Retinal pigment epithelial cell (primary cell): ENCODE measurements at regions not wholly inside any gene's neighbourhood (a gene's known extent, or its start where the extent isn't known, plus 50 kb on each side); places are given as distances from the start of the nearest gene placed in this dataset.

Experiments used
- DNase-seq: peaks from one replicate; pipeline ENCODE4 v3.0.0-alpha.2; 2010; ENCODE audit warnings: low read depth
- H3K4me3 ChIP-seq: 2 replicates; pipeline ENCODE4 v1.5.1; 2011; ENCODE audit warnings: mild to moderate bottlenecking, low read length, control low read depth, moderate library complexity
- TF ChIP-seq, protein P1 (sequence below): conservative IDR thresholded peaks from 2 replicates; pipeline ENCODE4 v1.5.1; 2011; ENCODE audit warnings: low read depth, low read length, control low read depth, inconsistent platforms

DNA sequence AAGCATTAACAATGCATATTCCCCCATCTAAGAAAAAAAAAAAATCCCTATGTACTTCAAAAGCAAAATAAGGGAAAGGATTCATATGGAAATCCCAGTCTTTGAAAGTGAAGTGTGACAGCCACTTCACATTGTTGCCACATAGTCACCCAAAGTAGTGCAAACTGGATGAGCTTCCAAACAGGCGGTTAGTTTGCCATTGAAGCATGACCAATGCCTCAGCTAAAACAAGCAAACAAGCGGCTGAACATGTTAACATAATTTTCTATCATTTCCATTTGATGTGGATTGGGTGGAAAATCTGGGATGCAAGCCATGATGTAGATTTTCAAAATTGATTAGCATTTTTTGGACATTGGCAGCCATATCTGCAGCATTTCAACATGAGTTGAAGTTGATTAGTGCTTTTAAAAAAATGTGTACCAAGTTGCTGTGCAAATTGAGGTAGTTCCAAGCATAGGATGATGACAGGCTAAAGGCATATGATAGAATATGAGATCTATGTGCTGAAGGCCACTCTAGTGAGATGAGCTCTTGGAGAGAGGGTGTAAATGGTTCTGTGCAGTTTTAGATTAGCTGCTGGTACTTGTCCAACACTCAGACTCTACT is 405.2 kb downstream of the NR2F2 start:
- no peak for DNase-seq
- no peak overlapping the region for H3K4me3 ChIP-seq
- TF ChIP-seq, protein P1, sequence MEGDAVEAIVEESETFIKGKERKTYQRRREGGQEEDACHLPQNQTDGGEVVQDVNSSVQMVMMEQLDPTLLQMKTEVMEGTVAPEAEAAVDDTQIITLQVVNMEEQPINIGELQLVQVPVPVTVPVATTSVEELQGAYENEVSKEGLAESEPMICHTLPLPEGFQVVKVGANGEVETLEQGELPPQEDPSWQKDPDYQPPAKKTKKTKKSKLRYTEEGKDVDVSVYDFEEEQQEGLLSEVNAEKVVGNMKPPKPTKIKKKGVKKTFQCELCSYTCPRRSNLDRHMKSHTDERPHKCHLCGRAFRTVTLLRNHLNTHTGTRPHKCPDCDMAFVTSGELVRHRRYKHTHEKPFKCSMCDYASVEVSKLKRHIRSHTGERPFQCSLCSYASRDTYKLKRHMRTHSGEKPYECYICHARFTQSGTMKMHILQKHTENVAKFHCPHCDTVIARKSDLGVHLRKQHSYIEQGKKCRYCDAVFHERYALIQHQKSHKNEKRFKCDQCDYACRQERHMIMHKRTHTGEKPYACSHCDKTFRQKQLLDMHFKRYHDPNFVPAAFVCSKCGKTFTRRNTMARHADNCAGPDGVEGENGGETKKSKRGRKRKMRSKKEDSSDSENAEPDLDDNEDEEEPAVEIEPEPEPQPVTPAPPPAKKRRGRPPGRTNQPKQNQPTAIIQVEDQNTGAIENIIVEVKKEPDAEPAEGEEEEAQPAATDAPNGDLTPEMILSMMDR: no peak

DNA sequence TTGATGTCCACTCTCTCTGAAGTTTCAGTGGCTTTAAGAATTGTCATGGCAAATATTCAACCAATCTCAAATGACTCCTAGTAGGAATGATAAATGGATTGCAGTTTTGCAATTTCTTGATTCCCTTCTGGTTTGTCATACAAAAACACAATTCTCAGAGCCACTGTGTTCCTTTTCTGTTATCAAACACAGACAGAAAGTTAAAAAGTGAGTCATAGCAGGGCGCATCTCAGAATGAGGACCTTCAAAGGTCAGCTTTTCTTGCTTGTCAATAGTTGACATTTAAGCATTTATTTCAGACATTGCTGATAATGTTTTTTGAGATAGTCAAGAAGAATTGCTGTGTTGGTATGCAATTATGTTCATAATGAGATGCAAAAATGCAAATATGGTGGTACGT is 405.9 kb downstream of the NR2F2 start:
- no peak for DNase-seq
- TF ChIP-seq, protein P1: no peak
- H3K4me3 ChIP-seq: no peak overlapping the region

DNA sequence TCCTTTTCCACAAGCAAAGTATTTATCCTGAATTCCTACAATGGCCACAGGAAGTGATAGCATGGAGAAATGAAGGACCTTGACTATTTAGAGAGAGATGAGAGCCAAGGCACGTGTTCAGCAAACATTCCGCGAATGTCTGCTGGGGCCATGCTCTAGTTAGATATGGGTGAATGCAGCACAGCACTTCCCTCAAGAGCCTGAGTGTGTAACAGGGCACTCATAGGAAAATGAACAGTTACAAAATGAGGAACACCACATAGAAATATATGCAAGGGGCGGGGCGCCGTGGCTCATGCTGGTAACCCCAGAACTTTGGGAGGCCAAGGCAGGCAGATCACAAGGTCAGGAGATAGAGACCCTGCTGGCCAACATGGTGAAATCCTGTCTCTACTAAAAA is 406.9 kb downstream of the NR2F2 start:
- TF ChIP-seq, protein P1: no peak
- no peak for DNase-seq

DNA sequence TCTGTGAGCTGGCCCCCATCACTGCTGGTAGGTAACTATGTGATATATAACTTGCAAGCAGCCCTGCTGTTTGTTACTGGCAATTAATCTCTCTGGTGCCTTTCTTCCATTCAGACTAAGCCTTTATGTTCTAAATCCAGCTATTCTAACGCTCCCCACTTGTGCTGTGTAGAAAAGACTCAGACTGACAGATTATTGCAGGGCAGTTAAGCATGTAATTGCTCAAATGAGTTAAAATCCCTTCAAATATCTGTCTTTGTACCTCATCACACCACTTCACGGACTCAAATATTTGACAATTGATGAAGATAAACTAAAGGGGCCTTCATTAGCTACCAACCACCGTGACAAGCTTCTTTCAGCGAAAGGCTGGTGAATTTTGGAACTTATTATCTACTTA is 416.2 kb downstream of the NR2F2 start:
- H3K4me3 ChIP-seq: no peak overlapping the region
- TF ChIP-seq, protein P1: no peak
- DNase-seq: peak; percentile 29

More for the DNA sequence above, 406.9 kb downstream of the NR2F2 start:
- no peak overlapping the region for H3K4me3 ChIP-seq

DNA sequence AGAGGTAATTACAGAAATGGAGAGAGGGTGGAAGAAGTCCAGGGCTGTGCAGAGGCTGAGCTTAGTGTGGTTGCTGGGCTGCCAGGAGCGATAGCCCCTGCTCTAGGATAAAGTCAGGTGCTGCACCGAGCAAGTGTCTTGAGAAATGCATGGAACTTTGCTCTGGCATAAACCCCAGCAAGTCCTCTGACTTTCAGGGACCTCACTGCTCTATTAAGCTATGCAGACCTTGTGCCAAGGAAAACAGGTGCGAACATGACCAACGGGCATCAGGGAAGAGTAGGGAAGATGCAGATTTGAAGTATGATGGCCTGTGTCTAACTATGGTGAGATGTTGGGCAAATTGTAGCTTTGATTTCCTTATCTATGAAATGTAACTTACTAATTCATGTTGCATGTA is 416.8 kb downstream of the NR2F2 start:
- no peak for DNase-seq
- H3K4me3 ChIP-seq: no peak overlapping the region
- TF ChIP-seq, protein P1: no peak

DNA sequence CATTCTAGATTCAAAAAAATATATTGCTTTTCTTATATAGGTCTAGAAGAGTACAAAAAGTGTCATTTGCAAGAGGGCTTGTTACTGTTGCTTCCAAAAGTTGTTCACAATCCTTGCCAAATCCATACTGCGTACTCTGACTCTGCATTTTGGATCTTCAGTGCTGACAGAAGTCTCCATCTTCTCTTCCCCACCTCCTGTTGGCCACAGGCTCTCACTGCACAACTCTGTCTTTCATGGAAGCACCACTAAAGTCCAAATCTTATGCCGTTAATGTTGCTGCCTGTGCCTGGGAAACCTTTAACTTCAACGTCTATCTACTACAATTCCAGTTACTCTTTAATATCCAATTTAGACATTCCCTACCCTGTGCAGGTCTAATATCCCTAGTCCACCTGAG is 419.9 kb downstream of the NR2F2 start:
- no peak overlapping the region for H3K4me3 ChIP-seq
- DNase-seq: no peak
- TF ChIP-seq, protein P1: no peak

DNA sequence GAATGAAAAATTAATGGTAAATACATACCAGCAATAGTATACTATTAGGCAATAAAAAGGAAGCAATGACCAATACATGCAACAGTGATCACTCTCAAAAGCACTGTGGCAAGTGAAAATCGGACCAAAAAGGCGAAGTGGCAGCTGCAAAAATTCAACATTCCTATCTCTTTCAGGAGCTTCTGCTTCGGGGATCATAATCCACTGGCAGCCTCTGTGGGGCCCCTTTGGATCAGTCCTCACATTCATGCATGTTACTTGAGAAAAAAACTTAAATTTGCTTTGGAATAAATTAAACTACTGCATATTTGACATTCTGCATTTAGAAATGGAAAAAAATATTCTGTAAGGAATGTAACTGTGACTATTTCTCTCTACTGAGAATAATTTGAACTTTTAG is 425.6 kb downstream of the NR2F2 start:
- H3K4me3 ChIP-seq: no peak overlapping the region
- TF ChIP-seq, protein P1: no peak
- DNase-seq: no peak
